Esophagus squamous epithelium (tissue), 4 donors: ENCODE measurements at regions not wholly inside any gene's neighbourhood (a gene's known extent, or its start where the extent isn't known, plus 50 kb on each side); places are given as distances from the start of the nearest gene placed in this dataset.

Experiments used
- CTCF ChIP-seq, 6 experiments: fragments of 450-650 bp in 4 of 6; fragments of 200-600 bp in 2 of 6; sonication (generic) in 2 of 6; IDR thresholded peaks; one replicate each; pipeline ENCODE4 v1.5.1; 2016 to 2019; ENCODE audit warnings: antibody characterized with exemption in 6 of 6, mild to moderate bottlenecking in 4 of 6, moderate library complexity in 4 of 6
- POLR2A ChIP-seq, 4 donors: fragments of 450-650 bp; IDR thresholded peaks; one replicate each; pipeline ENCODE4 v1.6.1; 2017; ENCODE audit warnings: antibody characterized with exemption in 4 of 4, mild to moderate bottlenecking in 4 of 4, moderate library complexity in 3 of 4

DNA sequence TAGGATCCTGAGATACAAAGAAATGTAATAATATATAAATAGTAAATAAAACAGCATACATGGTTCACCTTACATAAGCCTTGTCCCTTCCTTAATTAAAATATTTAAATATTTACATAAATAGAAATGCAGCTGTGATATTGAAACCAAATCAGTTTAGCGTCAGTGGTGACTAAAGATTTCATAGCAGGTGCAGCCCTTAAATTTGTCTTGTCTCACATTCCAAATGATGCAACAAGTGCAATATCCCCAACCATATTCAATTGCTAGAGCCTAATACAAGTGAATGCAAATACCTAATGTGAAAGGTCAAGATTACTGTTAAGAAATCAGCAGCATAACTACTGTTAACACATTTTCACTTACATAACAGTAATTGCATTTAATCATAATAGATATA lies 539.5 kb downstream of the NYAP2 start:
- TF ChIP-seq POLR2A (IDR thresholded peaks at IDR 0.05) (no peak), CTCF (IDR thresholded peaks at IDR 0.05) (no peak)
